Right atrium auricular region (tissue), 2 donors: ENCODE measurements at regions not wholly inside any gene's neighbourhood (a gene's known extent, or its start where the extent isn't known, plus 50 kb on each side); places are given as distances from the start of the nearest gene placed in this dataset.
A peak's percentile ranks its signal among the peaks of the same experiment; 100 is the strongest.

Source experiments
- DNase-seq: peaks from one replicate; pipeline ENCODE4 v3.0.0-alpha.2; 2019; ENCODE audit warnings: low spot score
- H3K27ac ChIP-seq, 2 donors: fragments of 200-600 bp; sonication (generic); 1 replicate in 1 of 2; 2 replicates in 1 of 2; pipeline ENCODE4 v1.5.1; 2016 to 2019
- H3K27me3 ChIP-seq, 2 donors: fragments of 200-600 bp; sonication (generic); one replicate each; pipeline versions ENCODE4 v1.5.1 to v1.6.0; 2017 to 2019
- H3K36me3 ChIP-seq: fragments of 200-600 bp; sonication (generic); one replicate; pipeline ENCODE4 v1.5.1; 2016
- H3K4me1 ChIP-seq, 2 donors: fragments of 200-600 bp; sonication (generic); one replicate each; pipeline versions ENCODE4 v1.5.1 to v1.6.0; 2017 to 2019
- H3K4me3 ChIP-seq, 2 donors: fragments of 200-600 bp; sonication (generic); 1 replicate in 1 of 2; 2 replicates in 1 of 2; pipeline ENCODE4 v1.5.1; 2017 to 2019; ENCODE audit warnings: mild to moderate bottlenecking in 1 of 2, moderate library complexity in 1 of 2
- H3K9me3 ChIP-seq, 2 donors: fragments of 200-600 bp; sonication (generic); one replicate each; pipeline ENCODE4 v1.5.1; 2019
- TF ChIP-seq, protein P1 (sequence below), 2 donors: fragments of 200-600 bp; sonication (generic); IDR thresholded peaks; one replicate each; pipeline ENCODE4 v1.5.1; 2019; ENCODE audit warnings: antibody characterized with exemption in 2 of 2

DNA sequence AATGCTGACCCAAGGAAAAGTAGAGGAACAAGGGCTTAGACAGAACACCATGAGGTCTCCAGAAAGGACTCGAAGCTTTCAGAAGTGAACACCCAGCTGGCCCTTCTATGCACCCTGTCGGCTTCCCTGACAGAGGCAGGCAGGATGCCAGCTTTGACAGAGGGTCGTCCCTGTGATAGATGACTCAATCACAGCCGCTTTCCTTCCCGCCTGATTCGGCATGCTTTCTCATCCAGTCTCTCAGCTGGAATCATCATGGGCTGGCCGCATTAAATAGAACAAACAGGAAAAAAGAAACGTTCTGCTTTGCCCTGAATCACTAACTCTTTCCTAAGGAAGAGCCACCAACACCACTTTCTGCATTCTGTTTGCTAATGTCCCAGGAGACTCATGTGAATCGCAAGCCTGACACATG is 140.3 kb upstream of the RAB12 start:
- TF ChIP-seq, protein P1, sequence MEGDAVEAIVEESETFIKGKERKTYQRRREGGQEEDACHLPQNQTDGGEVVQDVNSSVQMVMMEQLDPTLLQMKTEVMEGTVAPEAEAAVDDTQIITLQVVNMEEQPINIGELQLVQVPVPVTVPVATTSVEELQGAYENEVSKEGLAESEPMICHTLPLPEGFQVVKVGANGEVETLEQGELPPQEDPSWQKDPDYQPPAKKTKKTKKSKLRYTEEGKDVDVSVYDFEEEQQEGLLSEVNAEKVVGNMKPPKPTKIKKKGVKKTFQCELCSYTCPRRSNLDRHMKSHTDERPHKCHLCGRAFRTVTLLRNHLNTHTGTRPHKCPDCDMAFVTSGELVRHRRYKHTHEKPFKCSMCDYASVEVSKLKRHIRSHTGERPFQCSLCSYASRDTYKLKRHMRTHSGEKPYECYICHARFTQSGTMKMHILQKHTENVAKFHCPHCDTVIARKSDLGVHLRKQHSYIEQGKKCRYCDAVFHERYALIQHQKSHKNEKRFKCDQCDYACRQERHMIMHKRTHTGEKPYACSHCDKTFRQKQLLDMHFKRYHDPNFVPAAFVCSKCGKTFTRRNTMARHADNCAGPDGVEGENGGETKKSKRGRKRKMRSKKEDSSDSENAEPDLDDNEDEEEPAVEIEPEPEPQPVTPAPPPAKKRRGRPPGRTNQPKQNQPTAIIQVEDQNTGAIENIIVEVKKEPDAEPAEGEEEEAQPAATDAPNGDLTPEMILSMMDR (IDR thresholded peaks at IDR 0.05), result no peak
- peak; percentile 56 for DNase-seq
- Histone ChIP-seq H3K27ac (no peak overlapping the region), H3K36me3 (no peaks in the 10 kb centered on the region), H3K4me1 (peaks cover 0 to 16% of the 10 kb centered on the region in 2 donors), H3K4me3 (no peak overlapping the region), H3K27me3 (no peaks in the 10 kb centered on the region), H3K9me3 (no peaks in the 10 kb centered on the region)

- no peak overlapping the region for H3K4me3 ChIP-seq
- H3K4me1 ChIP-seq, result peaks cover 0 to 16% of the 10 kb centered on the region in 2 donors
- peak; percentile 54 for DNase-seq
- H3K27ac ChIP-seq, result no peak overlapping the region
- no peaks in the 10 kb centered on the region for H3K9me3 ChIP-seq
- H3K36me3 ChIP-seq, result no peaks in the 10 kb centered on the region
- no peaks in the 10 kb centered on the region for H3K27me3 ChIP-seq
- TF ChIP-seq, protein P1 (IDR thresholded peaks at IDR 0.05), result no peak
Measured at GRCh38 chr18:8469544-8470130, 139.6 kb upstream of the RAB12 start.

DNA sequence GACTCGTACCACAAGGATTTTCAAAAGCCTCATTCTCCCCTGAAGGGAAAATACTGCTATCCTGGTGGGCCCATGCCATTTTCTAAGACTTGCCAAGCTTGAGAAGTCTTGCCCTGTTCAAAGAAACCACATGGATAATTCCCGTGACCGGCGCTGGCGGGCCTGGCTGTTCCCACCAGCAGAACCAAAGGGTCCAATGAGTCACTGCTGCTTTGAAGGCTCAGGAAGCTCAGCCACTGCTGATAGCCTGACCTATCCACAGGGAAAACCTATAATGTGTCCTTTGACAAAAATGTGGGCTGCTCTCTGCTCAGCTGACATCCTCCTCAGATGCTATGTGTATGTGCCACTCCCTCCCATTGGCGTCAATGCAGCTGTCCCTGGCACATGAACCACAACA is 137.9 kb upstream of the RAB12 start:
- DNase-seq, result peak; percentile 43
- TF ChIP-seq, protein P1 (IDR thresholded peaks at IDR 0.05), result no peak
- Histone ChIP-seq H3K4me1 (peaks cover 0 to 16% of the 10 kb centered on the region in 2 donors), H3K9me3 (no peaks in the 10 kb centered on the region), H3K27me3 (no peaks in the 10 kb centered on the region), H3K4me3 (no peak overlapping the region), H3K27ac (no peak overlapping the region), H3K36me3 (no peaks in the 10 kb centered on the region)

GRCh38 chr18:8474661-8475060 is 134.6 kb upstream of the RAB12 start:
- H3K36me3 ChIP-seq, result no peaks in the 10 kb centered on the region
- H3K27me3 ChIP-seq, result no peaks in the 10 kb centered on the region
- H3K4me1 ChIP-seq, result peaks cover 0 to 4% of the 10 kb centered on the region in 2 donors
- H3K9me3 ChIP-seq, result no peaks in the 10 kb centered on the region
- no peak for DNase-seq
- no peak overlapping the region for H3K27ac ChIP-seq
- TF ChIP-seq, protein P1 (IDR thresholded peaks at IDR 0.05), result no peak
- H3K4me3 ChIP-seq, result no peak overlapping the region

DNA sequence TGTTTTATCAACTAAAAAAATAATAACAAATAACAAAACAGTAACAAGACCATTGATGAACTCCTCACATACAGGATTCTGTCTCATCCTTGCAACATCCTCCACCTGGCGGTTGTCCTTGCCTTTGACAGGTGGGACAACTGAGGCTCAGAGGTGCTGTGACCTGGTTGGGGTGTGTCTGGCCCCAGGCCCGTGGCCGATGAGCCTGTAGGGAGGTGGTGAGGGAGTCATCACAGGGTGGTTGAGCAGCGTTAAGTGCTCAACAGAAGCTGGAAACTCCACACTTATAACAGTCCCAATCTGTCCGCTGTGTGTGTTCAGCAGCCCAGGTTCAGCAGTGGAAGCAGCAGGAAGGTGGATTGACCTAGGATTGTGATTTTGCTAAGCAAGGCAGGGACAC is 131.6 kb upstream of the RAB12 start:
- no peaks in the 10 kb centered on the region for H3K27me3 ChIP-seq
- TF ChIP-seq, protein P1 (IDR thresholded peaks at IDR 0.05), result no peak
- H3K27ac ChIP-seq, result no peak overlapping the region
- H3K4me1 ChIP-seq, result no peaks in the 10 kb centered on the region
- no peak for DNase-seq
- no peaks in the 10 kb centered on the region for H3K36me3 ChIP-seq
- no peak overlapping the region for H3K4me3 ChIP-seq
- H3K9me3 ChIP-seq, result no peaks in the 10 kb centered on the region
